ENCODE measurements at regions not wholly inside any gene's neighbourhood (a gene's known extent, or its start where the extent isn't known, plus 50 kb on each side); places are given as distances from the start of the nearest gene placed in this dataset.

- TF ChIP-seq PRDM15 (CRISPR knock-in tag; IDR thresholded peaks at IDR 0.05) (no peak), ZZZ3 (IDR thresholded peaks at IDR 0.05; ENCODE audit: control insufficient read depth, insufficient read length, low read depth) (no peak), IRF5 (IDR thresholded peaks at IDR 0.05; ENCODE audit: borderline replicate concordance) (no peak), E4F1 (IDR thresholded peaks at IDR 0.05; ENCODE audit: borderline replicate concordance, partially characterized antibody) (no peak), CHD1 (IDR thresholded peaks at IDR 0.05; ENCODE audit: low read depth, low read length) (no peak), SUZ12 (IDR thresholded peaks at IDR 0.05; ENCODE audit: unreplicated experiment) (no peak), SREBF2 (IDR thresholded peaks at IDR 0.05; ENCODE audit: low read length) (no peak), CREB1 (IDR thresholded peaks at IDR 0.05; ENCODE audit: low read depth) (no peak), POLR2AphosphoS2 (IDR thresholded peaks at IDR 0.05; ENCODE audit: low read depth, low read length) (no peak), TCF12 (IDR thresholded peaks at IDR 0.05; ENCODE audit: low read depth, low read length) (no peak), NFIC (IDR thresholded peaks at IDR 0.05; ENCODE audit: low read depth, low read length) (no peak)
Observed at GRCh38 chr5:60297658-60298057, 402.3 kb downstream of the DEPDC1B start (continued).
